RKO (cell line): ENCODE measurements at regions not wholly inside any gene's neighbourhood (a gene's known extent, or its start where the extent isn't known, plus 50 kb on each side); places are given as distances from the start of the nearest gene placed in this dataset.

ENCODE experiments used
- DNase-seq: peaks from one replicate; pipeline ENCODE4 v3.0.0-alpha.2; 2016; ENCODE audit warnings: low spot score

- no peak for DNase-seq
Measured at GRCh38 chr6:141057761-141058160, 1075.0 kb upstream of the GJE1 start.

DNA sequence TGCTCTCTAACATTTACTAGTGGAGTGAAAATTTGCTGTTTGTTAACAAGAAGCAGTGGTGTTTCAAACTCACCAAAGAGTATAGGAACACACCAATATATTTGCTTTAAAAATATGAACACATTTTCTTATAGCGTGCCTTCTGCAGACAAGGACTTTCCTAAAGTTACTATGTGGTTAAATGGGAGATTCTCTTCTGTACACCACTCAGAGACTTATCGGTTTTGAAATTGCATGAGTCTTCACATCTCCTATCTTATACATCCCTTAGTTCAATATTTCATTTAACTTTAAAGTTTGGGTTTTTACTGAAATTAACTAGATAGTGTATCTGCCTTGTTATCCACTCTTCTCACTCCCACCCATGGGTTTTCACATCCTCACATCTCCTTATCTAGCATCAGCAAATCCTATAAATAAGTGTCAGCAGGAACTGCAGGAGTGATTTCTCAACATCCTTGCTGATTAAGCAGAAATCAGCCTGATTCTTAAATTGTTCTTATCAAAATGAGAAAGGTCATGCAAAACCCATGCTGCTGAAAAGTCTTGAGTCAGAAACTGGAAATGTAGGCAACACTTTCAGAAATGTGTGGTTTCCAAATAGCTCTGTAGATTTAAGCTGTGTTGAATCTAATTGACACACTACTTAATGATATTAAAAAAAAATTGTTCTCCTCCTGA is 1075.6 kb upstream of the GJE1 start:
- DNase-seq = no peak

DNA sequence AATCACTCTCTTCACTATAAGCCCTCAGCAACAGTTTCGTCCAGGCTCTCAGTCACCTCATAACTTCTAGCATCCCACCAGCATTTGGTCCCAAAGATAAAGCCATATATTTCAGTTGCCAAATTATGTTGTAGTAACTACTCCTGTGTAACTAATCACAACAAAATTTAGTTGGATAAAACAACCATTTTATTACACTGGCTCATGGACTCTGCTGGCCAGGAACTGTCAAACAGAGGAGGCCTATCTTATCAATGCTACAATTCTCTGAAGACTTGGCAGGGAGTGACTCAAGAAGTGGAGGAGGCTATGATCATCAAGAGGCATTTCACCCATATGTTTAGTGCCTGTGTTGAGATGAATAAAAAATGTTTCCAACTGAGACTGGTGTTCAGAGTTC is 1082.3 kb upstream of the GJE1 start:
- no peak for DNase-seq

DNA sequence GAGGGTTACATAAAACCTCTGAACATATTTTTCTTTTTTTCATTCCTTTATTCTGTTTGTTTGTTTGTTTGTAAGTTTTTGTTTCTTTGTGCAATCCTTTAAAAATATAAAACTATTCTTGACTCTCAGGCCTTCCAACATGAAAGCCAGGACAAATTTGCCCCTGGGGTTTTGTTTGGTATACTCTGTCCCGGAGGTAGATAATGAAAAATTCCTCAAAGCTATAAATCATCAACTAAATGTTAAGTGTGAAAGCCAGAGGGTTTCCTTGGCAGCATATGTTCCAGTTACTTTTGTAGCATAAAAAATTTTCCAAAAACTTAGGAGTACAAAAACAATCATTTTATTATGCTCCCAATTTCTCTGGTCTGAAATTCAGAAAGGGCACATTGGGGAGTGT is 1084.3 kb upstream of the GJE1 start:
- no peak for DNase-seq

DNA sequence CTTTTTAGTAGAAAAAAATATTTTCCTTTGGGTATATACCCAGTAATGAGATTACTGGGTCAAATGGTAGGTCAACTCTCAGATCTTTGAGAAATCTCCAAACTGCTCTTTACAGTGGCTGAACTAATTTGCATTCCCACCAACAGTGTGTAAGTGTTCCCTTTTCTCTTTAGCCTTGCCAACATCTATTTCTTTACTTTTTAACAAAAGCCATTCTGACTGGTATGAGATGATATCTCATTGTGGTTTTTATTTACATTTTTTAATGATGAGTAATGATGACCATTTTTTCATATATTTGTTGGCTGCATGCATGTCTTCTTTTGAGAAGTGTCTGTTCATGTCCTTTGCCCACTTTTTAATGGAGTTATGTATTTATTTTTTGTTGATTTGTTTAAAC is 1086.2 kb upstream of the GJE1 start:
- peak; percentile 35 for DNase-seq

- no peak for DNase-seq
Measured at GRCh38 chr6:141041596-141042087, 1091.1 kb upstream of the GJE1 start.

- no peak for DNase-seq
Measured at GRCh38 chr6:141035312-141036200, 1097.2 kb upstream of the GJE1 start.

GRCh38 chr6:141033101-141033500 is 1099.6 kb upstream of the GJE1 start:
- DNase-seq = peak; percentile 19

- DNase-seq = no peak
Measured at GRCh38 chr6:141029908-141030307, 1102.8 kb upstream of the GJE1 start.

- no peak for DNase-seq
Measured at GRCh38 chr6:141028791-141029280, 1103.9 kb upstream of the GJE1 start.

GRCh38 chr6:141026504-141026903 is 1106.2 kb upstream of the GJE1 start:
- no peak for DNase-seq

- DNase-seq = no peak
Measured at GRCh38 chr6:141024526-141024925, 1108.2 kb upstream of the GJE1 start.

GRCh38 chr6:141017941-141018340 is 1114.8 kb upstream of the GJE1 start:
- DNase-seq = no peak

GRCh38 chr6:141000917-141001316 is 1131.8 kb upstream of the GJE1 start:
- DNase-seq = no peak

GRCh38 chr6:140993515-140993914 is 1139.2 kb upstream of the GJE1 start:
- DNase-seq = no peak

GRCh38 chr6:140992678-140993077 is 1140.0 kb upstream of the GJE1 start:
- DNase-seq = no peak

GRCh38 chr6:140988780-140989179 is 1143.9 kb upstream of the GJE1 start:
- DNase-seq = no peak

- DNase-seq = no peak
Measured at GRCh38 chr6:140987364-140988155, 1145.2 kb upstream of the GJE1 start.

- DNase-seq = no peak
Measured at GRCh38 chr6:140985679-140986275, 1146.9 kb upstream of the GJE1 start.

GRCh38 chr6:140980265-140980887 is 1152.3 kb upstream of the GJE1 start:
- DNase-seq = no peak

GRCh38 chr6:140979642-140980091 is 1153.1 kb upstream of the GJE1 start:
- DNase-seq = no peak
